ENCODE measurements at regions not wholly inside any gene's neighbourhood (a gene's known extent, or its start where the extent isn't known, plus 50 kb on each side); places are given as distances from the start of the nearest gene placed in this dataset.

DNA sequence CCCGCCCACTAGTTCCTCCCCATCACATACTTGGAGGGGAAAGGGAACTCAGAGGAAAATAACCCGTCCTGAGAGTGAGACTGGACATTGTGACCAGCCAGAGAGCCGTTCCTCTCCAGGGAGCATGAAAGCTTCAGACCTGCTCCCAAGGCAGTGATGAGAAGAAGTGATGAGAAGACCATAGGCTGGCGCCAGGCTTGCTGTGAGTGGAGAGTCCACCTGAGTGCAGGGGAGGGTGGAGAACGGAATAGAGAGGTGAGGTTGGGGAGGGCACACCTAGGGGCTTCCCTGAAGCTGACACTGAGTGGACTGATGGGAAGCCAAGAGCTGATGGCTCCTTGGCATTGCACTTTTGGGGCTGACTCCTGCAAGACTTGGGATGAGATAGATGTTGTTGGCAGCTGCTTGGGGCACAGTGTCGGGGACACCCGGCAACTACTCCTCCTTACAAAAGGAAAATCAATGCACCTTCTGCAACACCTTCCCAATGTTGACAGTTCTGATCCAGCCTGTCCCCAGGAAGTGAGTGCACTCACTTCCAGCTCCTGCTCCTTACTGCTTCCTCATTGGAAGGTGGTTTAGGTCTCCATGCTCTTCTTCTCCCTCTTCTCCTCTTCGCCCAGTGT is 79.4 kb downstream of the EMX2 start:
- CTCF ChIA-PET = no interaction called here

More for the DNA sequence above, 79.4 kb downstream of the EMX2 start:
- no peak overlapping the region for H3K4me3 ChIP-seq (ENCODE audit: low read depth in 2 of 2, low read length in 1 of 2)
- no peaks in the 10 kb centered on the region for H3K4me1 ChIP-seq (ENCODE audit: control insufficient read depth in 1 of 2, insufficient read depth in 2 of 2, low read depth in 1 of 2, low read length in 1 of 2)
- no peaks in the 10 kb centered on the region for H3K9me3 ChIP-seq
- no peak overlapping the region for H3K4me2 ChIP-seq
- no peak overlapping the region for H3K27ac ChIP-seq (ENCODE audit: low read depth in 2 of 2, low read length in 1 of 2)
- WGBS (ENCODE audit: low lambda C conversion rate) = 12% methylated on average over 8 of the region's 8 CpGs
- no peak for DNase-seq
- no peaks in the 10 kb centered on the region for H3K36me3 ChIP-seq (replicated peaks in 1 of 2; ENCODE audit: control insufficient read depth in 1 of 2, insufficient read depth in 2 of 2, low read length in 1 of 2)
- no peaks in the 10 kb centered on the region for H3K9me2 ChIP-seq
- no peak overlapping the region for H2AFZ ChIP-seq (ENCODE audit: low read depth)
- POLR2A ChIA-PET = no interaction called here
- H3K27me3 ChIP-seq (ENCODE audit: insufficient read depth) = no peaks in the 10 kb centered on the region
- H3F3A ChIP-seq (replicated peaks; ENCODE audit: insufficient read depth) = no peaks in the 10 kb centered on the region
- H3K79me2 ChIP-seq (ENCODE audit: insufficient read depth) = no peaks in the 10 kb centered on the region
- TF ChIP-seq FOXJ3 (CRISPR knock-in tag; IDR thresholded peaks at IDR 0.05) (no peak), SMC3 (IDR thresholded peaks at IDR 0.05; ENCODE audit: low read depth, low read length) (no peak), RCOR1 (IDR thresholded peaks at IDR 0.05; ENCODE audit: low read length) (no peak), MXI1 (IDR thresholded peaks at IDR 0.05; ENCODE audit: low read depth, low read length) (no peak), EZH2phosphoT487 (IDR thresholded peaks at IDR 0.05; ENCODE audit: borderline replicate concordance, low read depth) (no peak), NRF1 (IDR thresholded peaks at IDR 0.05; ENCODE audit: low read depth, low read length) (no peak), JUND (IDR thresholded peaks at IDR 0.05) (no peak), RFX5 (IDR thresholded peaks at IDR 0.05; ENCODE audit: low read length) (no peak), EP300 (IDR thresholded peaks at IDR 0.05; ENCODE audit: borderline replicate concordance in 1 of 2, low read depth in 1 of 2, low read length in 1 of 2) (no peak), GATA2 (CRISPR knock-in tag; IDR thresholded peaks at IDR 0.05) (no peak), TEAD4 (IDR thresholded peaks at IDR 0.05; ENCODE audit: borderline replicate concordance, insufficient read depth) (no peak), POLR2AphosphoS5 (IDR thresholded peaks at IDR 0.05; ENCODE audit: low read depth, low read length) (no peak), NFIC (IDR thresholded peaks at IDR 0.05; ENCODE audit: borderline replicate concordance) (no peak), TAF1 (IDR thresholded peaks at IDR 0.05; ENCODE audit: borderline replicate concordance, low read depth, low read length) (no peak), RAD21 (IDR thresholded peaks at IDR 0.05; ENCODE audit: low read length) (no peak), FOSL2 (IDR thresholded peaks at IDR 0.05; ENCODE audit: borderline replicate concordance, low read depth) (no peak)
- TF ChIP-seq, protein P1, sequence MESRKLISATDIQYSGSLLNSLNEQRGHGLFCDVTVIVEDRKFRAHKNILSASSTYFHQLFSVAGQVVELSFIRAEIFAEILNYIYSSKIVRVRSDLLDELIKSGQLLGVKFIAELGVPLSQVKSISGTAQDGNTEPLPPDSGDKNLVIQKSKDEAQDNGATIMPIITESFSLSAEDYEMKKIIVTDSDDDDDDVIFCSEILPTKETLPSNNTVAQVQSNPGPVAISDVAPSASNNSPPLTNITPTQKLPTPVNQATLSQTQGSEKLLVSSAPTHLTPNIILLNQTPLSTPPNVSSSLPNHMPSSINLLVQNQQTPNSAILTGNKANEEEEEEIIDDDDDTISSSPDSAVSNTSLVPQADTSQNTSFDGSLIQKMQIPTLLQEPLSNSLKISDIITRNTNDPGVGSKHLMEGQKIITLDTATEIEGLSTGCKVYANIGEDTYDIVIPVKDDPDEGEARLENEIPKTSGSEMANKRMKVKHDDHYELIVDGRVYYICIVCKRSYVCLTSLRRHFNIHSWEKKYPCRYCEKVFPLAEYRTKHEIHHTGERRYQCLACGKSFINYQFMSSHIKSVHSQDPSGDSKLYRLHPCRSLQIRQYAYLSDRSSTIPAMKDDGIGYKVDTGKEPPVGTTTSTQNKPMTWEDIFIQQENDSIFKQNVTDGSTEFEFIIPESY (IDR thresholded peaks at IDR 0.05; ENCODE audit: borderline replicate concordance, low read depth) = no peak
- TF ChIP-seq, protein P2, sequence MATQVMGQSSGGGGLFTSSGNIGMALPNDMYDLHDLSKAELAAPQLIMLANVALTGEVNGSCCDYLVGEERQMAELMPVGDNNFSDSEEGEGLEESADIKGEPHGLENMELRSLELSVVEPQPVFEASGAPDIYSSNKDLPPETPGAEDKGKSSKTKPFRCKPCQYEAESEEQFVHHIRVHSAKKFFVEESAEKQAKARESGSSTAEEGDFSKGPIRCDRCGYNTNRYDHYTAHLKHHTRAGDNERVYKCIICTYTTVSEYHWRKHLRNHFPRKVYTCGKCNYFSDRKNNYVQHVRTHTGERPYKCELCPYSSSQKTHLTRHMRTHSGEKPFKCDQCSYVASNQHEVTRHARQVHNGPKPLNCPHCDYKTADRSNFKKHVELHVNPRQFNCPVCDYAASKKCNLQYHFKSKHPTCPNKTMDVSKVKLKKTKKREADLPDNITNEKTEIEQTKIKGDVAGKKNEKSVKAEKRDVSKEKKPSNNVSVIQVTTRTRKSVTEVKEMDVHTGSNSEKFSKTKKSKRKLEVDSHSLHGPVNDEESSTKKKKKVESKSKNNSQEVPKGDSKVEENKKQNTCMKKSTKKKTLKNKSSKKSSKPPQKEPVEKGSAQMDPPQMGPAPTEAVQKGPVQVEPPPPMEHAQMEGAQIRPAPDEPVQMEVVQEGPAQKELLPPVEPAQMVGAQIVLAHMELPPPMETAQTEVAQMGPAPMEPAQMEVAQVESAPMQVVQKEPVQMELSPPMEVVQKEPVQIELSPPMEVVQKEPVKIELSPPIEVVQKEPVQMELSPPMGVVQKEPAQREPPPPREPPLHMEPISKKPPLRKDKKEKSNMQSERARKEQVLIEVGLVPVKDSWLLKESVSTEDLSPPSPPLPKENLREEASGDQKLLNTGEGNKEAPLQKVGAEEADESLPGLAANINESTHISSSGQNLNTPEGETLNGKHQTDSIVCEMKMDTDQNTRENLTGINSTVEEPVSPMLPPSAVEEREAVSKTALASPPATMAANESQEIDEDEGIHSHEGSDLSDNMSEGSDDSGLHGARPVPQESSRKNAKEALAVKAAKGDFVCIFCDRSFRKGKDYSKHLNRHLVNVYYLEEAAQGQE (IDR thresholded peaks at IDR 0.05; ENCODE audit: low read depth, low read length) = no peak
- TF ChIP-seq, protein P3, sequence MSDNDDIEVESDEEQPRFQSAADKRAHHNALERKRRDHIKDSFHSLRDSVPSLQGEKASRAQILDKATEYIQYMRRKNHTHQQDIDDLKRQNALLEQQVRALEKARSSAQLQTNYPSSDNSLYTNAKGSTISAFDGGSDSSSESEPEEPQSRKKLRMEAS (IDR thresholded peaks at IDR 0.05; ENCODE audit: low read depth) = no peak
- TF ChIP-seq, protein P4, sequence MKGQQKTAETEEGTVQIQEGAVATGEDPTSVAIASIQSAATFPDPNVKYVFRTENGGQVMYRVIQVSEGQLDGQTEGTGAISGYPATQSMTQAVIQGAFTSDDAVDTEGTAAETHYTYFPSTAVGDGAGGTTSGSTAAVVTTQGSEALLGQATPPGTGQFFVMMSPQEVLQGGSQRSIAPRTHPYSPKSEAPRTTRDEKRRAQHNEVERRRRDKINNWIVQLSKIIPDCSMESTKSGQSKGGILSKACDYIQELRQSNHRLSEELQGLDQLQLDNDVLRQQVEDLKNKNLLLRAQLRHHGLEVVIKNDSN (IDR thresholded peaks at IDR 0.05; ENCODE audit: borderline replicate concordance, low read depth) = no peak
- no peaks in the 10 kb centered on the region for H4K20me1 ChIP-seq (ENCODE audit: insufficient read depth)
- no peak overlapping the region for H3K9ac ChIP-seq

Measured in SK-N-SH (cell line).